Esophagus squamous epithelium (tissue), 5 donors: ENCODE measurements at regions not wholly inside any gene's neighbourhood (a gene's known extent, or its start where the extent isn't known, plus 50 kb on each side); places are given as distances from the start of the nearest gene placed in this dataset.

Source experiments
- DNase-seq: peaks from one replicate; lab custom pipeline; 2025; lab: John Stamatoyannopoulos, UW
- H3K27ac ChIP-seq, 4 donors: fragments of 200-600 bp; sonication (generic); one replicate each; pipeline ENCODE4 v1.5.1; 2016 to 2019; ENCODE audit warnings: mild to moderate bottlenecking in 1 of 4
- H3K27me3 ChIP-seq, 4 donors: fragments of 200-600 bp; sonication (generic); 1 replicate in 3 of 4; 2 replicates in 1 of 4; pipeline versions ENCODE4 v1.5.1 to v1.6.0; 2017 to 2021; ENCODE audit warnings: antibody characterized with exemption in 1 of 4
- H3K36me3 ChIP-seq, 3 donors: fragments of 200-600 bp; sonication (generic); one replicate each; pipeline ENCODE4 v1.5.1; 2016 to 2019
- H3K4me1 ChIP-seq, 3 donors: fragments of 200-600 bp; sonication (generic); one replicate each; pipeline ENCODE4 v1.5.1; 2017 to 2019
- H3K4me3 ChIP-seq, 4 donors: fragments of 200-600 bp; sonication (generic); 1 replicate in 3 of 4; 2 replicates in 1 of 4; pipeline ENCODE4 v1.5.1; 2016 to 2019; ENCODE audit warnings: mild to moderate bottlenecking in 2 of 4, moderate library complexity in 1 of 4
- H3K9me3 ChIP-seq, 3 donors: fragments of 200-600 bp; sonication (generic); one replicate each; pipeline ENCODE4 v1.5.1; 2016 to 2019
- POLR2A ChIP-seq, 4 donors: fragments of 450-650 bp; IDR thresholded peaks; one replicate each; pipeline ENCODE4 v1.6.1; 2017; ENCODE audit warnings: antibody characterized with exemption in 4 of 4, mild to moderate bottlenecking in 4 of 4, moderate library complexity in 3 of 4
- WGBS, 2 donors: methylation state at CpG; one replicate each; pipeline ENCODE4 v1.1.5; 2018; 5-methylcytosine and 5-hydroxymethylcytosine counted together
- intact Hi-C: fragments of 100-400 bp; cut with DNase I; formaldehyde crosslinking; loops from one replicate; pipeline ENCODE4 v1.15.0; 2022
- TF ChIP-seq, protein P1 (sequence below), 6 experiments: fragments of 450-650 bp in 4 of 6; fragments of 200-600 bp in 2 of 6; sonication (generic) in 2 of 6; IDR thresholded peaks; one replicate each; pipeline ENCODE4 v1.5.1; 2016 to 2019; ENCODE audit warnings: antibody characterized with exemption in 6 of 6, mild to moderate bottlenecking in 4 of 6, moderate library complexity in 4 of 6
- donor health status: DM: yes; HTN: yes; CAD: no.

DNA sequence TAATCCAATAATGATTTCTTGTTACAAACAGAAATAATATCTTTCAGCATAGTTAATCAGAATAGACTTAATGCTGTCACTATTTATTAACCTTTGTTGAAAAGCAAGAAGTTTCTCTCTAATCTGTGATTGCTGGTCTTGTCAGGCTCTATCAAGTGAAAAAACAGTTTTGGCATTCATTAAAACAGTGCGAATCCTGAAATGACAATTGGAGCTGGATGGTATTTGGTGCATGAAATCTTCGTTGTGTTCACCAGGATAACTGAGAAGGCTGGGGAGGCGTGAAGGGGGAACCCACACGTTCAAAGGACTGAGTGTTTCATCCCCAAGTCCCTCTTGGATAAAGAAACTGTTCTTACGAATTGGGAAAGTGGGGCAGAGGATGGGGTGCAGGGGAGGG is 190.2 kb upstream of the MYL2 start:
- H3K27ac ChIP-seq: no peak overlapping the region
- no peak for DNase-seq
- TF ChIP-seq POLR2A (IDR thresholded peaks at IDR 0.05): no peak
- TF ChIP-seq, protein P1, sequence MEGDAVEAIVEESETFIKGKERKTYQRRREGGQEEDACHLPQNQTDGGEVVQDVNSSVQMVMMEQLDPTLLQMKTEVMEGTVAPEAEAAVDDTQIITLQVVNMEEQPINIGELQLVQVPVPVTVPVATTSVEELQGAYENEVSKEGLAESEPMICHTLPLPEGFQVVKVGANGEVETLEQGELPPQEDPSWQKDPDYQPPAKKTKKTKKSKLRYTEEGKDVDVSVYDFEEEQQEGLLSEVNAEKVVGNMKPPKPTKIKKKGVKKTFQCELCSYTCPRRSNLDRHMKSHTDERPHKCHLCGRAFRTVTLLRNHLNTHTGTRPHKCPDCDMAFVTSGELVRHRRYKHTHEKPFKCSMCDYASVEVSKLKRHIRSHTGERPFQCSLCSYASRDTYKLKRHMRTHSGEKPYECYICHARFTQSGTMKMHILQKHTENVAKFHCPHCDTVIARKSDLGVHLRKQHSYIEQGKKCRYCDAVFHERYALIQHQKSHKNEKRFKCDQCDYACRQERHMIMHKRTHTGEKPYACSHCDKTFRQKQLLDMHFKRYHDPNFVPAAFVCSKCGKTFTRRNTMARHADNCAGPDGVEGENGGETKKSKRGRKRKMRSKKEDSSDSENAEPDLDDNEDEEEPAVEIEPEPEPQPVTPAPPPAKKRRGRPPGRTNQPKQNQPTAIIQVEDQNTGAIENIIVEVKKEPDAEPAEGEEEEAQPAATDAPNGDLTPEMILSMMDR (IDR thresholded peaks at IDR 0.05): no peak
- peaks cover 0 to 12% (median 0%) of the 10 kb centered on the region in 4 donors for H3K27me3 ChIP-seq
- intact Hi-C loops: no loop called here
- H3K4me3 ChIP-seq: no peak overlapping the region
- H3K36me3 ChIP-seq: no peaks in the 10 kb centered on the region
- H3K9me3 ChIP-seq: peaks cover 0 to 5% (median 0%) of the 10 kb centered on the region in 3 donors
- H3K4me1 ChIP-seq: no peaks in the 10 kb centered on the region
- 47 to 64% methylated on average over 5 of the region's 5 CpGs for WGBS, 2 donors

DNA sequence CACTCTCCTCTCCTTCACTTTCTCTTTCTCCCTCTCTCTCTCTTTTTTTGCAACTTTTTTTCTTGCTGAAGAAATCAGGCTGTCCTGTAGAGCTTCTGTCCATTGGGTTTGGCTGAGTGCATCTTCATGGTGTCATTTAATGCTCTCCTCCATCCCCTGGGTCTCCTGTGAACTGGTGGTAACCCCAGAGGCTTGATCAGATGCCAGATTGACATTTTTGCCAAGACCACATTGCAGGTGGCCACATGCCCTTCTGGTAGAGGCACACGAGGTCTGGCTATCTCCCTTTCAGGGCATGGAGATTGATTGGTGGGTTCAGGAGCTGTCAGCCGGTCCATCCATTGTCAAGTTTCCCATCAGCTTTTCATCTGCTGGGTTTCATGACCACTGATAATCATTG is 188.3 kb upstream of the MYL2 start:
- H3K27me3 ChIP-seq: peaks cover 0 to 27% (median 0%) of the 10 kb centered on the region in 4 donors
- TF ChIP-seq POLR2A (IDR thresholded peaks at IDR 0.05): no peak
- TF ChIP-seq, protein P1 (IDR thresholded peaks at IDR 0.05): no peak
- DNase-seq: no peak
- no peaks in the 10 kb centered on the region for H3K36me3 ChIP-seq
- intact Hi-C loops: no loop called here
- no peak overlapping the region for H3K4me3 ChIP-seq
- WGBS, 2 donors: 29 to 58% methylated on average over 2 of the region's 2 CpGs
- peaks cover 0 to 5% (median 0%) of the 10 kb centered on the region in 3 donors for H3K9me3 ChIP-seq
- H3K4me1 ChIP-seq: no peaks in the 10 kb centered on the region
- H3K27ac ChIP-seq: no peak overlapping the region

DNA sequence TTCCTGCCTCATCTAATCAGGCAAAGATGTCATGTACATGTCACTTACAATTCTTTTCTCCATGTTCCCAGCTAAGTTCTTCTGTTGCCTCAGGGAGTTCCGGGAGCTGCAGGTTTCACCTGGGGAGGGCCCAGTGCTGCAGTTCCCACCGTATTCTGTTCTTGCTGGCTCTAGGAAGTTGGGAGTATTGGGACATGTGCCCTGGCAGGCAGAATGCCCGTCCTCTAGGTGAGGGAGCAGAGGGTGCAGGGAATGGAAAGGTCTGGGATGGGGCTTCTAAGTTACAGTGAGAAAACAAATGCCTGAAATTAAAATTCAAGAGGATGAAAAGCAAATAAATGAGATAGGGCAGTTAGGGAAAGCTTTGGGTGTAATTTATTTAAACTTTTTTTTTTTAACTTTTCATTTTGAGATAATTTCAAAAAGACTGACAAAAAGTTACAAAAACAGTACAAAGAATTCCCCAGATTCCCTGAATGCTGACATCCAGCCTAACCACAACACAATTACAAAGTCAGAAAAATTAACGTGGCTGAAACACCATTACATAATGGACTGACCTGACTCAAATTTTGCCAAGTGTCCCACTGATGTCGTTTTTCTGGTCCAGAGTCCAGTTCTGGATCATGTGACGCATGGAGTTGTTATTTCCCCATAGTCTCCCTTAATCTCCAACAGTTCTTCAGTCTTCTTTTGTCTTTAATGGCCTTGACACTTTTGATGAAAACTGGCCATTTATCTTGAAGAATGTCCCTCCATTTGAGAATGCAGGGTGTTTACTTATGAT is 187.2 kb upstream of the MYL2 start:
- intact Hi-C loops: no loop called here
- peaks cover 0 to 5% (median 0%) of the 10 kb centered on the region in 3 donors for H3K9me3 ChIP-seq
- WGBS, 2 donors: 47 to 63% methylated on average over 5 to 6 of the region's 6 CpGs
- no peaks in the 10 kb centered on the region for H3K36me3 ChIP-seq
- DNase-seq: no peak
- no peak for TF ChIP-seq POLR2A (IDR thresholded peaks at IDR 0.05)
- TF ChIP-seq, protein P1 (IDR thresholded peaks at IDR 0.05): no peak
- no peak overlapping the region for H3K27ac ChIP-seq
- peaks cover 0 to 1% (median 0%) of the 10 kb centered on the region in 3 donors for H3K4me1 ChIP-seq
- peaks cover 0 to 27% (median 0%) of the 10 kb centered on the region in 4 donors for H3K27me3 ChIP-seq
- H3K4me3 ChIP-seq: no peak overlapping the region

DNA sequence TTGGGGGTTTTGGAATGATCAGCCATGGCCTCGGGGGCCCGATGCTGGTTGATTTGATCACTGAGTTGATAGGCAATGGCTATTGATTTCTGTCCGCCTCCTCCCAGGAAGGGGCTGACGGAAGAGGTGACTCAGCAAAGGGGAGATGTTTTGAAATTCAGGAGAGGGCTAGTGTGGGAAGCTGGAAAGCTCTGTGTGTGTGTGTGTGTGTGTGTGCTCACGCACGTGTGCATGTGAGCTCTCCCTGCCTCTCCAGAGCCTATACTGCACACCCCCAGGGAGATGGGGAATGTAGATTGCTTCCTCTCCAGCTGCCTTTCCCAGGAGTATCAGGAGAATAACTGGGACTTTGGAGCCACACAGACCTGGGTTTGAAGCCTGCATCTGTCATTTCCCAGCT is 184.9 kb upstream of the MYL2 start:
- no peak for TF ChIP-seq POLR2A (IDR thresholded peaks at IDR 0.05)
- TF ChIP-seq, protein P1 (IDR thresholded peaks at IDR 0.05): no peak
- H3K4me1 ChIP-seq: peaks cover 0 to 9% (median 0%) of the 10 kb centered on the region in 3 donors
- H3K27ac ChIP-seq: no peak overlapping the region
- peaks cover 0 to 5% (median 0%) of the 10 kb centered on the region in 3 donors for H3K9me3 ChIP-seq
- DNase-seq: no peak
- intact Hi-C loops: no loop called here
- H3K27me3 ChIP-seq: peaks cover 0 to 44% (median 0%) of the 10 kb centered on the region in 4 donors
- WGBS, 2 donors: 80% methylated on average over 4 of the region's 6 CpGs; no CpG with 5 or more reads in 1 of the 2 donors
- no peaks in the 10 kb centered on the region for H3K36me3 ChIP-seq
- H3K4me3 ChIP-seq: no peak overlapping the region

DNA sequence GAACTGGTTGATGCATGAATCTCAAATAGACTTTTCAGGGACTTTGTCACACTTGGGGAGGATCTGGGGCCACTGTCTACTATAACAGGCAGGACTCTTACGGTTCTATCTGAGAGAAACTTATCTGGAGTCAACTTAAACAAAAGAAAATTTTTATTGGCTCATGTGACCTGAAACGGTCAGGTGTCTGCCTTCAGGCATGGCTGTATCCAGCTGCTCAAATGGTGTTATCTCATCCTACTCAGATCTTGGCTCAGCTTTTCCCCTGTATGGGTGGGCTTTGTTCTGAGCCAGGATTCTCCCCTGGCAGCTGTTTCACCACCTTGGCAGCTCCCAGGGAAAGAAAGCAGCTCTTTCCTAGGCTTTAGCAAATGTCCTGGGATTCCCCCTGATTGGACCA is 183.2 kb upstream of the MYL2 start:
- no peak overlapping the region for H3K4me3 ChIP-seq
- DNase-seq: no peak
- TF ChIP-seq, protein P1 (IDR thresholded peaks at IDR 0.05): no peak
- no peak for TF ChIP-seq POLR2A (IDR thresholded peaks at IDR 0.05)
- WGBS, 2 donors: 53 to 67% methylated on average over 2 of the region's 2 CpGs
- no peaks in the 10 kb centered on the region for H3K36me3 ChIP-seq
- H3K4me1 ChIP-seq: peaks cover 0 to 9% (median 0%) of the 10 kb centered on the region in 3 donors
- peaks cover 0 to 46% (median 0%) of the 10 kb centered on the region in 4 donors for H3K27me3 ChIP-seq
- peaks cover 0 to 5% (median 0%) of the 10 kb centered on the region in 3 donors for H3K9me3 ChIP-seq
- no peak overlapping the region for H3K27ac ChIP-seq
- intact Hi-C loops: no loop called here
